HG03521 (cell line): ENCODE measurements at regions not wholly inside any gene's neighbourhood (a gene's known extent, or its start where the extent isn't known, plus 50 kb on each side); places are given as distances from the start of the nearest gene placed in this dataset.
"Not testable (repeated sequence)": the region's sequence is repeated elsewhere in the genome, so short reads cannot be mapped to it uniquely, and the experiment has no call there.

Experiments
- ATAC-seq: cut with Tn5 transposase; IDR thresholded peaks from one replicate; pipeline ENCODE4 v1.9.1; 2021; ENCODE audit warnings: mild to moderate bottlenecking, moderate library complexity; ENCODE audit not compliant: unreplicated experiment

- no peak for ATAC-seq
These were observed 151.5 kb upstream of the C2CD4B start for GRCh38 chr15:62316413-62317060.

GRCh38 chr15:62320259-62320658, 155.2 kb upstream of the C2CD4B start:
- ATAC-seq, result no peak

- ATAC-seq, result no peak
These were observed 158.3 kb upstream of the C2CD4B start for GRCh38 chr15:62323353-62323890.

GRCh38 chr15:62324382-62324781, 159.3 kb upstream of the C2CD4B start:
- no peak for ATAC-seq

GRCh38 chr15:62325597-62325996, 160.5 kb upstream of the C2CD4B start:
- no peak for ATAC-seq

- no peak for ATAC-seq
These were observed 161.5 kb upstream of the C2CD4B start for GRCh38 chr15:62326460-62327011.

- no peak for ATAC-seq
These were observed 162.3 kb upstream of the C2CD4B start for GRCh38 chr15:62327406-62327805.

GRCh38 chr15:62332472-62332871, 167.4 kb upstream of the C2CD4B start:
- ATAC-seq, result not testable (repeated sequence)

- no peak for ATAC-seq
These were observed 169.5 kb upstream of the C2CD4B start for GRCh38 chr15:62334536-62334935.

GRCh38 chr15:62337934-62338333, 172.8 kb upstream of the C2CD4B start:
- no peak for ATAC-seq

GRCh38 chr15:62338497-62338896, 173.4 kb upstream of the C2CD4B start:
- ATAC-seq, result no peak

- no peak for ATAC-seq
These were observed 177.9 kb upstream of the C2CD4B start for GRCh38 chr15:62342959-62343358.

- no peak for ATAC-seq
These were observed 178.3 kb upstream of the C2CD4B start for GRCh38 chr15:62343397-62343796.

- ATAC-seq, result peak; percentile 95
These were observed 179.9 kb upstream of the C2CD4B start for GRCh38 chr15:62344806-62345539.

- no peak for ATAC-seq
These were observed 181.1 kb upstream of the C2CD4B start for GRCh38 chr15:62346168-62346567.

GRCh38 chr15:62348118-62348517, 183.0 kb upstream of the C2CD4B start:
- ATAC-seq, result no peak

GRCh38 chr15:62348623-62349022, 183.5 kb upstream of the C2CD4B start:
- ATAC-seq, result no peak

GRCh38 chr15:62352817-62353216, 187.7 kb upstream of the C2CD4B start:
- no peak for ATAC-seq

GRCh38 chr15:62357431-62357830, 192.3 kb upstream of the C2CD4B start:
- no peak for ATAC-seq

GRCh38 chr15:62359416-62359815, 194.3 kb upstream of the C2CD4B start:
- no peak for ATAC-seq

GRCh38 chr15:62360332-62361097, 195.4 kb upstream of the C2CD4B start:
- no peak for ATAC-seq
